ENCODE measurements at regions not wholly inside any gene's neighbourhood (a gene's known extent, or its start where the extent isn't known, plus 50 kb on each side); places are given as distances from the start of the nearest gene placed in this dataset.

GRCh38 chr6:28729501-28730402 is 194.0 kb downstream of the TRIM27 start:
- Histone ChIP-seq H3K4me1 (ENCODE audit: control insufficient read depth in 5 of 5, insufficient read depth in 5 of 5, low read length in 5 of 5) (peaks cover 0 to 22% (median 9%) of the 10 kb centered on the region in 5 donors), H3K9me3 (ENCODE audit: control insufficient read depth in 5 of 5, low read length in 5 of 5) (peaks cover 0 to 10% (median 4%) of the 10 kb centered on the region in 5 donors), H3K9ac (ENCODE audit: low read length in 5 of 5) (peak overlapping the region in 2 of 5 donors; percentile 57 to 70), H3K36me3 (ENCODE audit: control insufficient read depth in 5 of 5, insufficient read depth in 5 of 5, low read length in 5 of 5) (no peaks in the 10 kb centered on the region), H3K4me3 (ENCODE audit: low read depth in 1 of 5, low read length in 5 of 5) (peak overlapping the region; percentile 78 to 94 (median 80)), H3K27ac (ENCODE audit: low read depth, low read length) (no peak overlapping the region), H3K27me3 (ENCODE audit: control insufficient read depth in 5 of 5, insufficient read depth in 4 of 5, low read length in 5 of 5) (peaks cover 0 to 19% (median 8%) of the 10 kb centered on the region in 5 donors)

DNA sequence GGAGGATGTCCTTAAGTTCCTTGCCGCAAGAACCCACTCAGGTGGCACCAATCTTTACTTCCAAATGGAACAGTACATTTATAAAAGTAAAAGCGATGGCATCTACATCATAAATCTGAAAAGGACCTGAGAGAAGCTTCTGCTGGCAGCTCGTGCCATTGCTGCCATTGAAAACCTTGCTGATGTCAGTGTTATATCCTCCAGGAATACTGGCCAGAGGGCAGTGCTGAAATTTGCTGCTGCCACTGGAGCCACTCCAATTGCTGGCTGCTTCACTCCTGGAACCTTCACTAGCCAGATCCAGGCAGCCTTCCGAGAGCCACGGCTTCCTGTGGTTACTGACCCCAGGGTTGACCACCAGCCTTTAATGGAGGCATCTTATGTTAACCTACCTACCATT is 191.7 kb downstream of the TRIM27 start:
- H3K9ac ChIP-seq (ENCODE audit: low read length in 5 of 5), result no peak overlapping the region
- H3K4me3 ChIP-seq (ENCODE audit: low read depth in 1 of 5, low read length in 5 of 5), result no peak overlapping the region
- H3K4me1 ChIP-seq (ENCODE audit: control insufficient read depth in 5 of 5, insufficient read depth in 5 of 5, low read length in 5 of 5), result peaks cover 0 to 22% (median 9%) of the 10 kb centered on the region in 5 donors
- no peaks in the 10 kb centered on the region for H3K36me3 ChIP-seq (ENCODE audit: control insufficient read depth in 5 of 5, insufficient read depth in 5 of 5, low read length in 5 of 5)
- H3K27me3 ChIP-seq (ENCODE audit: control insufficient read depth in 5 of 5, insufficient read depth in 4 of 5, low read length in 5 of 5), result peaks cover 8 to 33% (median 19%) of the 10 kb centered on the region in 5 donors
- H3K27ac ChIP-seq (ENCODE audit: low read depth, low read length), result no peak overlapping the region
- peaks cover 0 to 10% (median 4%) of the 10 kb centered on the region in 5 donors for H3K9me3 ChIP-seq (ENCODE audit: control insufficient read depth in 5 of 5, low read length in 5 of 5)

DNA sequence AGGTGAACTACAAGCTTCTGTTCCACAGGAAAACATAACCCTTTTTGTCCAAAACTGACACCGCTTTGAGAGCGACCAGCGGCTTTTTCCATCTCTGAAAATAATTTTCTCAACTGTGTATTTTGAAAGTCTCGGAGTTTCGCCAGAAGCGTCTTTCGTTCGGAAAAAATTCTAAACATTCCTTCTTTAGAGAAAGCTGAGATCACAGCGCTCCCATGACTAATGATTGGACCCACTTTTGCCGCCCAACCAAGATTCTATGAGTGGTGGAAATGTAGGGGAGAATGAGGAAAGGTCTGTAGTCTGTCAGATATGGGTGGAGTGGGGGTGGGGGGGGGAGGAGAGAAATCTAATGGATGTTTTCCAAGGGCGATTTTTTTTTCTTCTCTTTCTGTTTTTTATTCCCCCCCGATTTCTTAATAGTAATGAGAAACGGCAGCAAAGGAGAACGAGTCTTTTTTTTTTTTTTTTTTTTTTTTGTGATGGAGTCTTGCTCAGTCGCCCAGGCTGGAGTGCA is 189.3 kb downstream of the TRIM27 start:
- Histone ChIP-seq H3K36me3 (ENCODE audit: control insufficient read depth in 5 of 5, insufficient read depth in 5 of 5, low read length in 5 of 5) (no peaks in the 10 kb centered on the region), H3K9me3 (ENCODE audit: control insufficient read depth in 5 of 5, low read length in 5 of 5) (peaks cover 0 to 10% (median 7%) of the 10 kb centered on the region in 5 donors), H3K9ac (ENCODE audit: low read length in 5 of 5) (no peak overlapping the region), H3K4me3 (ENCODE audit: low read depth in 1 of 5, low read length in 5 of 5) (no peak overlapping the region), H3K27ac (ENCODE audit: low read depth, low read length) (no peak overlapping the region), H3K27me3 (ENCODE audit: control insufficient read depth in 5 of 5, insufficient read depth in 4 of 5, low read length in 5 of 5) (peaks cover 20 to 48% (median 31%) of the 10 kb centered on the region in 5 donors), H3K4me1 (ENCODE audit: control insufficient read depth in 5 of 5, insufficient read depth in 5 of 5, low read length in 5 of 5) (peaks cover 0 to 6% (median under 1%) of the 10 kb centered on the region in 5 donors)

- H3K4me3 ChIP-seq (ENCODE audit: low read depth in 1 of 5, low read length in 5 of 5), result no peak overlapping the region
- no peaks in the 10 kb centered on the region for H3K36me3 ChIP-seq (ENCODE audit: control insufficient read depth in 5 of 5, insufficient read depth in 5 of 5, low read length in 5 of 5)
- H3K27me3 ChIP-seq (ENCODE audit: control insufficient read depth in 5 of 5, insufficient read depth in 4 of 5, low read length in 5 of 5), result peaks cover 20 to 48% (median 33%) of the 10 kb centered on the region in 5 donors
- no peak overlapping the region for H3K27ac ChIP-seq (ENCODE audit: low read depth, low read length)
- peaks cover 0 to 7% (median 7%) of the 10 kb centered on the region in 5 donors for H3K9me3 ChIP-seq (ENCODE audit: control insufficient read depth in 5 of 5, low read length in 5 of 5)
- no peaks in the 10 kb centered on the region for H3K4me1 ChIP-seq (ENCODE audit: control insufficient read depth in 5 of 5, insufficient read depth in 5 of 5, low read length in 5 of 5)
- H3K9ac ChIP-seq (ENCODE audit: low read length in 5 of 5), result no peak overlapping the region
Measured at GRCh38 chr6:28736121-28736520, 187.7 kb downstream of the TRIM27 start.

DNA sequence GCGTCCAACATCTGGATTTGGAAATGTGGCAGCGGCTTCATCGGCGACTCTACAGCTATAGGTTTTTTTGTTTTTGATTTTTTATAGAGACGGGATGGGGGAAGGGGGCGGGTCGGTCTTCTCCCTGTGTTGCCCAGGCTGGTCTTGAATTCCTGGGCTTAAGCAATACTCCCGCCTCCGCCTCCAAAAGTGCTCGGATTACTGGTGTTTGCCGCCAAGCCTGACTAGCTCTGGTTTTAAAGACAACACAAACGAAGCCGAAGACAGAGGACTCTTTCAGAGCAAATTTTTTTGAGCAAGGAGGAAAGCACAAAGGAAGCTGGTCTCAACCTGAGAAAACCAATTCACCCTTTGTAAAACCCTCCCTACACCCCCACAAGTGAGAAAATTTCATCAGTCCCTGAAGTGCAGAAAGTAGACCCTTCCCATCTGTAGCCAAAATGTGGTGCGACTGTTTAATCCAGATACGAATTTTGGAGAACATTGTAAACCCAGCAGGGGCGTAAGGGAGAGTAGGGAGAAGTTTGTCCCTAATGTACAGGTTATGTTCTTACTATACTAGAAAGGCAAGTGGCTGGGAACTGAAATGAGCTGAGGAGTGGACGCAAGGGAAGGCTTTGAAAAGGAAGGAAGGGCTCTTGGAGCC is 185.9 kb downstream of the TRIM27 start:
- Histone ChIP-seq H3K9ac (ENCODE audit: low read length in 5 of 5) (no peak overlapping the region), H3K4me1 (ENCODE audit: control insufficient read depth in 5 of 5, insufficient read depth in 5 of 5, low read length in 5 of 5) (no peaks in the 10 kb centered on the region), H3K27ac (ENCODE audit: low read depth, low read length) (no peak overlapping the region), H3K4me3 (ENCODE audit: low read depth in 1 of 5, low read length in 5 of 5) (no peak overlapping the region), H3K9me3 (ENCODE audit: control insufficient read depth in 5 of 5, low read length in 5 of 5) (peaks cover 0 to 7% (median 5%) of the 10 kb centered on the region in 5 donors), H3K36me3 (ENCODE audit: control insufficient read depth in 5 of 5, insufficient read depth in 5 of 5, low read length in 5 of 5) (no peaks in the 10 kb centered on the region), H3K27me3 (ENCODE audit: control insufficient read depth in 5 of 5, insufficient read depth in 4 of 5, low read length in 5 of 5) (peaks cover 16 to 42% (median 34%) of the 10 kb centered on the region in 5 donors)

- Histone ChIP-seq H3K9me3 (ENCODE audit: control insufficient read depth in 5 of 5, low read length in 5 of 5) (peaks cover 0 to 7% (median 5%) of the 10 kb centered on the region in 5 donors), H3K27ac (ENCODE audit: low read depth, low read length) (no peak overlapping the region), H3K27me3 (ENCODE audit: control insufficient read depth in 5 of 5, insufficient read depth in 4 of 5, low read length in 5 of 5) (peaks cover 14 to 41% (median 34%) of the 10 kb centered on the region in 5 donors), H3K4me3 (ENCODE audit: low read depth in 1 of 5, low read length in 5 of 5) (no peak overlapping the region), H3K36me3 (ENCODE audit: control insufficient read depth in 5 of 5, insufficient read depth in 5 of 5, low read length in 5 of 5) (no peaks in the 10 kb centered on the region), H3K4me1 (ENCODE audit: control insufficient read depth in 5 of 5, insufficient read depth in 5 of 5, low read length in 5 of 5) (no peaks in the 10 kb centered on the region), H3K9ac (ENCODE audit: low read length in 5 of 5) (no peak overlapping the region)
Measured at GRCh38 chr6:28738396-28738765, 185.4 kb downstream of the TRIM27 start.

- H3K9ac ChIP-seq (ENCODE audit: low read length in 5 of 5), result no peak overlapping the region
- H3K9me3 ChIP-seq (ENCODE audit: control insufficient read depth in 5 of 5, low read length in 5 of 5), result peaks cover 0 to 5% (median 0%) of the 10 kb centered on the region in 5 donors
- H3K27ac ChIP-seq (ENCODE audit: low read depth, low read length), result no peak overlapping the region
- H3K36me3 ChIP-seq (ENCODE audit: control insufficient read depth in 5 of 5, insufficient read depth in 5 of 5, low read length in 5 of 5), result no peaks in the 10 kb centered on the region
- no peak overlapping the region for H3K4me3 ChIP-seq (ENCODE audit: low read depth in 1 of 5, low read length in 5 of 5)
- peaks cover 9 to 21% (median 19%) of the 10 kb centered on the region in 5 donors for H3K27me3 ChIP-seq (ENCODE audit: control insufficient read depth in 5 of 5, insufficient read depth in 4 of 5, low read length in 5 of 5)
- no peaks in the 10 kb centered on the region for H3K4me1 ChIP-seq (ENCODE audit: control insufficient read depth in 5 of 5, insufficient read depth in 5 of 5, low read length in 5 of 5)
Measured at GRCh38 chr6:28741363-28741762, 182.4 kb downstream of the TRIM27 start.

DNA sequence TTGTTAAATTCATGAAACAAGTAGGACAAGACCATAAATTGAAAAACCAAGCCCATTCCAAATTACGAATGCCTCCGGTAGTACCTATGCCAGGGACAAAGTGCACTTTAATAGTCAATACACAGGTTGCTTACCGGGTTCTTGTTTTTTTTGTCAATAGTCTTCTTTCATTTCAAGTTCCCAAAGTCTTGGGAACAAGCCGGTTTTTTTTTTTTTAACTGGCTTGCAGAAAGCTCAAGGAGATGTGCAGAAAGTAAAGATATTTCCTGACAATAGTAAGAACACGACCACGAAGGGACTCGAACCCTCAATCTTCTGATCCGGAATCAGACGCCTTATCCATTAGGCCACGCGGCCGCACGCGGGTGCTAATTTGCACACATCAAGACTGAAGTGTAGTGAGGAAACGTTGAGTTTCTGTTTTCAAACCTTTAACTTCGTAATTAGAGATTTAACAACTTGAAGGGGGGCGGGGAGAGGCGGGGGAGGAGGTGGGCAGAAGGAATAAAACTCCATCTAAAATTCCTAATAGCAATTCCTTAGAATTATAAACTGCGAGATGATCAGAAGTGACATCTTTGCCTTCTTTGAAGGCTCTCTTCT is 181.0 kb downstream of the TRIM27 start:
- Histone ChIP-seq H3K4me1 (ENCODE audit: control insufficient read depth in 5 of 5, insufficient read depth in 5 of 5, low read length in 5 of 5) (no peaks in the 10 kb centered on the region), H3K4me3 (ENCODE audit: low read depth in 1 of 5, low read length in 5 of 5) (no peak overlapping the region), H3K27ac (ENCODE audit: low read depth, low read length) (no peak overlapping the region), H3K9ac (ENCODE audit: low read length in 5 of 5) (no peak overlapping the region), H3K27me3 (ENCODE audit: control insufficient read depth in 5 of 5, insufficient read depth in 4 of 5, low read length in 5 of 5) (peaks cover 8 to 21% (median 14%) of the 10 kb centered on the region in 5 donors), H3K36me3 (ENCODE audit: control insufficient read depth in 5 of 5, insufficient read depth in 5 of 5, low read length in 5 of 5) (no peaks in the 10 kb centered on the region), H3K9me3 (ENCODE audit: control insufficient read depth in 5 of 5, low read length in 5 of 5) (peaks cover 0 to 4% (median 0%) of the 10 kb centered on the region in 5 donors)

GRCh38 chr6:28743271-28743789 is 180.5 kb downstream of the TRIM27 start:
- Histone ChIP-seq H3K9ac (ENCODE audit: low read length in 5 of 5) (no peak overlapping the region), H3K27me3 (ENCODE audit: control insufficient read depth in 5 of 5, insufficient read depth in 4 of 5, low read length in 5 of 5) (peaks cover 3 to 15% (median 9%) of the 10 kb centered on the region in 5 donors), H3K9me3 (ENCODE audit: control insufficient read depth in 5 of 5, low read length in 5 of 5) (peaks cover 0 to 4% (median 0%) of the 10 kb centered on the region in 5 donors), H3K27ac (ENCODE audit: low read depth, low read length) (no peak overlapping the region), H3K4me1 (ENCODE audit: control insufficient read depth in 5 of 5, insufficient read depth in 5 of 5, low read length in 5 of 5) (no peaks in the 10 kb centered on the region), H3K36me3 (ENCODE audit: control insufficient read depth in 5 of 5, insufficient read depth in 5 of 5, low read length in 5 of 5) (no peaks in the 10 kb centered on the region), H3K4me3 (ENCODE audit: low read depth in 1 of 5, low read length in 5 of 5) (no peak overlapping the region)
